ENCODE measurements at regions not wholly inside any gene's neighbourhood (a gene's known extent, or its start where the extent isn't known, plus 50 kb on each side); places are given as distances from the start of the nearest gene placed in this dataset.

GRCh38 chr10:8171008-8171407, 116.5 kb downstream of the GATA3 start:
- no peaks in the 10 kb centered on the region for H3K27me3 ChIP-seq (ENCODE audit: insufficient read depth, low read length)
- no peak overlapping the region for H3K4me2 ChIP-seq (ENCODE audit: low read length)
- no peaks in the 10 kb centered on the region for H3K9me2 ChIP-seq (ENCODE audit: low read depth, low read length)
- H3K9me3 ChIP-seq (ENCODE audit: low read length), result 0 out of 2 replicates have a peak, but pooled peaks cover 2% of the 10 kb centered on the region
- H3K27ac ChIP-seq (ENCODE audit: low read depth, low read length, poor library complexity, severe bottlenecking), result no peak overlapping the region
- H3K36me3 ChIP-seq (ENCODE audit: insufficient read depth, low read length), result no peaks in the 10 kb centered on the region
- no peak overlapping the region for H3K4me3 ChIP-seq (ENCODE audit: low read depth, low read length, poor library complexity, severe bottlenecking)
- no peak overlapping the region for H3K9ac ChIP-seq (ENCODE audit: low read length)
- H2AFZ ChIP-seq (ENCODE audit: low read length), result no peak overlapping the region
- H3F3A ChIP-seq (ENCODE audit: insufficient read depth, low read length), result no peaks in the 10 kb centered on the region
- no peaks in the 10 kb centered on the region for H3K4me1 ChIP-seq (ENCODE audit: insufficient read depth, low read length, severe bottlenecking)
- no peaks in the 10 kb centered on the region for H4K20me1 ChIP-seq (ENCODE audit: insufficient read depth, low read length)
- no peaks in the 10 kb centered on the region for H3K79me2 ChIP-seq (ENCODE audit: insufficient read depth, low read length)
- TF ChIP-seq CTCF (IDR thresholded peaks at IDR 0.05; ENCODE audit: low read length) (no peak), EZH2 (IDR thresholded peaks at IDR 0.05; ENCODE audit: borderline replicate concordance, low read length) (no peak)

DNA sequence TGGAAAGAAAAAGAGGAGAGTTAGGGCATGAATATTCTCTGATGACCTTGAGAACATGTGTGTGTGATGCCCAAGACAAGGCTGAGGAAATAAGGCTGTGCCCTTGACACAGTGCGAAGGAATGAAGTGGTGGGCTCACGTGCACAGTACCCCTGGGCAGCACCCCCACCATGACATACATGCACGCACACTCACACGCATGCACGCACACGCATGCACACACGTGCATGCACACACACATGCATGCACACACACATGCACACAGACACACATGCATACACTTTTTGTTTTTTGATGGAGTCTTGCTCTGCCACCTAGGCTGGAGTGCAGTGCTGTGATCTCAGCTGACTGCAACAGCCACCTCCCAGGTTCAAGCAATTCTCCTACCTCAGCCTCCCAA, 118.1 kb downstream of the GATA3 start:
- H3K27me3 ChIP-seq (ENCODE audit: insufficient read depth, low read length), result no peaks in the 10 kb centered on the region
- H3K27ac ChIP-seq (ENCODE audit: low read depth, low read length, poor library complexity, severe bottlenecking), result no peak overlapping the region
- no peaks in the 10 kb centered on the region for H3K4me1 ChIP-seq (ENCODE audit: insufficient read depth, low read length, severe bottlenecking)
- H4K20me1 ChIP-seq (ENCODE audit: insufficient read depth, low read length), result no peaks in the 10 kb centered on the region
- H3F3A ChIP-seq (ENCODE audit: insufficient read depth, low read length), result no peaks in the 10 kb centered on the region
- no peaks in the 10 kb centered on the region for H3K36me3 ChIP-seq (ENCODE audit: insufficient read depth, low read length)
- no peak overlapping the region for H3K4me3 ChIP-seq (ENCODE audit: low read depth, low read length, poor library complexity, severe bottlenecking)
- H3K9me2 ChIP-seq (ENCODE audit: low read depth, low read length), result no peaks in the 10 kb centered on the region
- 0 out of 2 replicates have a peak, but pooled peaks cover 2% of the 10 kb centered on the region for H3K9me3 ChIP-seq (ENCODE audit: low read length)
- no peak overlapping the region for H2AFZ ChIP-seq (ENCODE audit: low read length)
- no peaks in the 10 kb centered on the region for H3K79me2 ChIP-seq (ENCODE audit: insufficient read depth, low read length)
- H3K9ac ChIP-seq (ENCODE audit: low read length), result no peak overlapping the region
- TF ChIP-seq EZH2 (IDR thresholded peaks at IDR 0.05; ENCODE audit: borderline replicate concordance, low read length), result no peak
- no peak for TF ChIP-seq CTCF (IDR thresholded peaks at IDR 0.05; ENCODE audit: low read length)
- H3K4me2 ChIP-seq (ENCODE audit: low read length), result no peak overlapping the region

DNA sequence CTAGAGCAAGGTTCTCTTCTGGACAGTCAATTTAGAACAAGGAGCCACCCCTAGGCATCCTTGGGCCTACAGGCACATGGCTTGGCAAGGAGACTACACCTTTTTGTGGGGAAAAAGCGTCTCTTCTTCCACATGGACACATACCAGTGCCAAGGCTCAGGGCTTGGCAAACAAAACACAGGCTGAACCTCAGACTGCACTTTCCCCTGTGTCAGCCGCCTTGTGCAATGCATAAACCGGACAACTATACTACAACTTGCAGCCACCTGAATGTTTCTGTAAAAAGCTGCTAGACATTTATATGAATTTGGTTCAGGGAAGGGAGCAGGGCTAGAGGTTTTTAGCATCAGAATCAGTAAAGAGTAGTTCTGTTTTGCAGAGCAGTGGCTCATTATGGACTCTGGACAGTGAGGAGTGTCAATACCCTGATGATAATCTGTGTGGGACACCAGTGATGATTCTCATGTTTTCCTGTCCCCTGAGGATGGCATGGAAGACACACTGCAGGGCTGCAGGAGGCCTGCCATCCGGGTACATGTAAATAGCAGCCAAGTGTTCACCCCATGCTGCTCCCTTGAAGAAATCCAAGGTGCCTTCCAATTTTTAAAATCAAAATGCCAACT, 118.9 kb downstream of the GATA3 start:
- Histone ChIP-seq H3K4me1 (ENCODE audit: insufficient read depth, low read length, severe bottlenecking) (no peaks in the 10 kb centered on the region), H3K79me2 (ENCODE audit: insufficient read depth, low read length) (no peaks in the 10 kb centered on the region), H3K27ac (ENCODE audit: low read depth, low read length, poor library complexity, severe bottlenecking) (no peak overlapping the region), H3K9me3 (ENCODE audit: low read length) (0 out of 2 replicates have a peak, but pooled peaks cover 1% of the 10 kb centered on the region), H4K20me1 (ENCODE audit: insufficient read depth, low read length) (no peaks in the 10 kb centered on the region), H3F3A (ENCODE audit: insufficient read depth, low read length) (no peaks in the 10 kb centered on the region), H3K9ac (ENCODE audit: low read length) (no peak overlapping the region), H3K4me2 (ENCODE audit: low read length) (no peak overlapping the region), H3K36me3 (ENCODE audit: insufficient read depth, low read length) (no peaks in the 10 kb centered on the region), H2AFZ (ENCODE audit: low read length) (no peak overlapping the region), H3K4me3 (ENCODE audit: low read depth, low read length, poor library complexity, severe bottlenecking) (no peak overlapping the region), H3K9me2 (ENCODE audit: low read depth, low read length) (no peaks in the 10 kb centered on the region), H3K27me3 (ENCODE audit: insufficient read depth, low read length) (no peaks in the 10 kb centered on the region)
- TF ChIP-seq EZH2 (IDR thresholded peaks at IDR 0.05; ENCODE audit: borderline replicate concordance, low read length), result no peak

- TF ChIP-seq EZH2 (IDR thresholded peaks at IDR 0.05; ENCODE audit: borderline replicate concordance, low read length) (no peak), CTCF (IDR thresholded peaks at IDR 0.05; ENCODE audit: low read length) (no peak)
- Histone ChIP-seq H3K36me3 (ENCODE audit: insufficient read depth, low read length) (no peaks in the 10 kb centered on the region), H3K4me3 (ENCODE audit: low read depth, low read length, poor library complexity, severe bottlenecking) (no peak overlapping the region), H3K27ac (ENCODE audit: low read depth, low read length, poor library complexity, severe bottlenecking) (no peak overlapping the region), H3K9ac (ENCODE audit: low read length) (no peak overlapping the region), H3K4me2 (ENCODE audit: low read length) (no peak overlapping the region), H2AFZ (ENCODE audit: low read length) (no peak overlapping the region), H3K79me2 (ENCODE audit: insufficient read depth, low read length) (no peaks in the 10 kb centered on the region), H3F3A (ENCODE audit: insufficient read depth, low read length) (no peaks in the 10 kb centered on the region), H3K9me2 (ENCODE audit: low read depth, low read length) (no peaks in the 10 kb centered on the region), H3K9me3 (ENCODE audit: low read length) (no peaks in the 10 kb centered on the region), H3K4me1 (ENCODE audit: insufficient read depth, low read length, severe bottlenecking) (no peaks in the 10 kb centered on the region), H3K27me3 (ENCODE audit: insufficient read depth, low read length) (no peaks in the 10 kb centered on the region), H4K20me1 (ENCODE audit: insufficient read depth, low read length) (no peaks in the 10 kb centered on the region)
These were observed 119.4 kb downstream of the GATA3 start for GRCh38 chr10:8173866-8174243.
